Ureter (tissue), 1 donor: ENCODE measurements at regions not wholly inside any gene's neighbourhood (a gene's known extent, or its start where the extent isn't known, plus 50 kb on each side); places are given as distances from the start of the nearest gene placed in this dataset.
"Not testable (repeated sequence)": the region's sequence is repeated elsewhere in the genome, so short reads cannot be mapped to it uniquely, and the experiment has no call there.

ENCODE experiments used
- DNase-seq: peaks from one replicate; pipeline ENCODE4 v3.0.0-alpha.2; 2020; ENCODE audit warnings: low spot score
- donor health status: DM: yes; HTN: yes; CAD: no.

DNA sequence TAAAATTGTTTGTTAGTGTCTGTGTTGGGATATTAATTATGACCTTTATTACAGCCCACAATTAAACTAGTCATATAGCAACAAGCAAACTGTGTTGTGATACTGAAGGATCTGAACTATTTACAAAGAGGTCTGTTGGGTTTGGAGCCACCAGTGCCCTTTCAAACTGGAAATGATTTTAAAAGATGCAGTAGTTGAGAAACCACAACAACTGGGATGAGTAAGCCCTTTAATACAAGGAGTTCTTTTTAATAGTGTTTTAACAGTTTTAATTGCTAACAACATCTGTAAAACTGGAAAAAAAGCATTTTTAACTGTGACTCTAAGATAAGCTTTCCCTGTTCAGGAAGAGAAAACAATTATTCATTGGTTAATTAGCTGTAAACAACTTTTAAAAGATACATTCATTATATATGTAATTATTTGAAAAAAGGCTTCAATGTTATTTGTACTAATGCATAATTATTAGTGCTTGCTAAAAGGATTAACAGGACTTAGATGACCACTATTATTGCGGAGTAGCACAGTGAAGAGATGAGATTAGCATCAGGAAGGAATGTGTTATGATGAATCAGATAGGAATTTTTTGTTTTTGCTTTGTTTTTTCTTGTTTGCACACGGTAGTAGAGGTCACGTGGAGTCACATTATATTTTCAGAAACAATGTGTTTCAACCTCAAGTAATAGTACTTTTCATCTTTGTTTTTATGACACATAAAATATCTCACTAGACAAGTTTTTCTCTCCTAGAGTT lies 392.7 kb upstream of the FANCL start:
- DNase-seq, result no peak

DNA sequence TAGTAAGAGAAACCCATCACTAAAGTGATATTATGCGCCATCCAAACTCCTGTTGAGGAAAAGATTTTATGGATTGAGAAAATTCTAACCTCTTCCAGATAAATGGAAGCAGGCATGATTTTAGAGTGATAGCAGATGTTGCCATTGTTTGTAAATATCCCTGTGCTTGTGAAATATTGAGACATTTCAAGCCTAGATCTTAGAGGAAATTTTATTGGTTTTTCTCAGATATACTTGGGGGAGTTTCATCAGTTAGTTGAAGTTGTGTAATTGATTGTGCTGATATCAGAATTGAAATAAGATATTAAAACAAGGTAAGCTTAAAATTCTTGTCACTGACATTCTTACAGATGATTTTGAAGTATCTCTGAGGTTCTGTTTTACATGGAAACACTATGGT lies 390.9 kb upstream of the FANCL start:
- DNase-seq, result no peak

DNA sequence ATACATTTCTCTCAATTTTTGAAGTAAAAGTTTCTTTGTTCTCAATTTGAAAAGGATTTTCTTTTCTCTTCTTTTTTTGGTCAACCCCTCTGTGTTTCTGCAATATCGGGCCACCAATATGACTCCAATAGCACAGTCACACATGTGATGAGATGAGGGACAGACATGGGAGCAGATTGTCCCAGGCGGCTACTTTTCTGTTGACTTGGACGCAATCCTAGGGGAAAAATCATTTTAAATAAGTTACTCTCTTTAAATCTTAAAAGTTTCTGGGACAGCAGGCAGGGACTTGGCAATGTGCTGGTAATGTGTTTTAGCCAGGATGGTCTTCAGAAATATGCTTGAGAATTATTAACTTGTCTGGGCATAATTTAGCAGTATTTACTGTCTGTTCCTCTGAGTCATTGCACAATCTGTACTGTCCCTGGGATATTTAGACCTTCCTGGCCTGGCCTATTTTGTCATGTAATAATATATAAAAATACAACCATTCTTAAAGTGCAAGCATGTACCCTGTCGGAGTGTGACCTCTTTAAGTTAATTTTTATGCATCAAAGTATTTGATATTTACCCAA lies 388.5 kb upstream of the FANCL start:
- DNase-seq, result no peak

DNA sequence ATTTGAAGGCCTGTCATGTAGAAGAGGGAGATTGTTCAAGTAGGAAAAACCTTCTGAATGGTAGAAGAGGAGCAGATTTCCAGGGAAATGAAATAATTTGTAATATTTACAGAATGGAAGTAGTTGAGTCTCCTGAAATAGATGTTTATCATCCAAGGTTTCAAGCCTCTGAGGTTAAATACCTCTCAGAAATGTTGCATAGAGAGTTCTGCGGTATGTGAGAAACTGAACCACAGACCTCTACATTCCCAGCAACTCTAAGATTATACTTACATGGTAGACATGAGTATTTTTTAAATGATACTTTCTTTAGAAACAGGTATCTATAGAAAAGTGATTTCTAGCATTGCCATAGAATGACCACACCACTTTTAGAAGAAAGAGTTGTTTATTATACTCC lies 379.8 kb upstream of the FANCL start:
- DNase-seq, result no peak

DNA sequence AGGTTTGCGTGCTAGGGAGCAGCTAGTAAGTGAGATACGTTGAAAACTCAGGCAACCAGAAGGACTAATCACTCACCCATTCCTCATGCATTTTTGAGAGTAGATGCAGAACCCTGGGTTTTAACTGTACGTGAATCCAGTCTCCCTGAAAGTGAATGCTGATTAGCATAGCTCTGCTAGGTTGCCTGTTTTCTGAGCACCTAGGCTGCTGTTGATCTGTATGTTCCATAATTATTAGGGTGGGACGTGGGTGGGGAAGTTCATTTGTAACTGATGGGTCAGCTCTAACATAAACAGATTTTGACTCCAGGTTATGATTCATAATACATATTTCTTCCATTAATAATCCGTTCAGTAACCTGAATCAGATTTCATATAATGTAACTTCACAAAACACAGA lies 379.0 kb upstream of the FANCL start:
- no peak for DNase-seq

DNA sequence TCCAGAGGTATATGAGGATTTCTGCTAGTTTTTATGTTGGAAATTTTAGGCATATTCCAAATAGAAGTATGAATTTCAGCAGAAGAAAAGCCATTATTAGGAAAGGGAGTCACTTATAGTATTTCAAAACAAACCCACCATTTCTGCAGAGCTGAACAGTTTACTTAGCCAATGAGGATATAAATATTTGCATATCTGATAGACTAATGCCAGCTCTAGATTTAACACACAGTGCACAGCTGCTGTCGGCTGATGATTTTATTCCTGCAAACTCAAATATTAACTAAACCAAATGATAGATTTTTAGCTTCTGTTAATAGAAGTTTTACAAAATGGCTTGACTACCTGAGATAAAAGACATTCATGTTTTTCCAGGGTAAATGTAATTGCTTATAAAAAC lies 375.8 kb upstream of the FANCL start:
- DNase-seq, result no peak

DNA sequence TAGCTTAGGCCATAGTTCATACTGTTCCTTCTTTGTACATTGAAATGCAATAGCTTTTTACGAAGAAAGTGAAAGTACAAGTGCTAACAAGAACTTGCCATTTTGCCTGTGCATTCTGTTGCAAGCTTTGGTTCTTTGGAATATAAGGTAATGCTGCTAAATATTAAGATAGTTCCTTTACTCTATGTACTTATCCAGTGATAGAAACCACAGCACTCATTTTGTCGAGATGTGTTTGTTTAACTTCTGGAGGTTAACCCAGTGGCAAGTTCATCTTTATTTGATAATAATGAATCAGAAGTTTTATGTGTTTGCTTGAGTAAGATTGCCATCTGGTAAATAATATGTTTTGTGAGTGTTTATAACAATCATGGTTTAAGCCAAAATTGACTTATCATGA lies 373.1 kb upstream of the FANCL start:
- no peak for DNase-seq

DNA sequence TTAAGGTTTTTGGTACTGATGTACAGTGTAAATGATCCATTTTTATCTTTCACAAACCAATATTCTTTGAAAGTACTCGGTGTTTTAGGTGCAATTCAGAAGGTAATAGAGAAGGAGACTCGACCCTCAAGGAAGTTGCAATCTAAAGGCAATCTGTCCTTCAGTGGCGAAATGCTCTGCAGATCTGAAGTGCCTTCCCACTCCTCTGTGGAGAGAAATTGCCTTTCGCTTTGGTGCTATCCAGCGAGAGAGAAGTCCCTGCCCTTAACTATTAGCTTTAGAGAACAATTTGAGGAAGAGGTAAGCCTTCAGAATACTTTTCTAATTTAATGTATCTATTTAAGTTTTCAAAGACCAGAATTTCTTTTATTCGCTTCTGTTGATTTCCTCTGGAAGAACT lies 371.8 kb upstream of the FANCL start:
- no peak for DNase-seq

DNA sequence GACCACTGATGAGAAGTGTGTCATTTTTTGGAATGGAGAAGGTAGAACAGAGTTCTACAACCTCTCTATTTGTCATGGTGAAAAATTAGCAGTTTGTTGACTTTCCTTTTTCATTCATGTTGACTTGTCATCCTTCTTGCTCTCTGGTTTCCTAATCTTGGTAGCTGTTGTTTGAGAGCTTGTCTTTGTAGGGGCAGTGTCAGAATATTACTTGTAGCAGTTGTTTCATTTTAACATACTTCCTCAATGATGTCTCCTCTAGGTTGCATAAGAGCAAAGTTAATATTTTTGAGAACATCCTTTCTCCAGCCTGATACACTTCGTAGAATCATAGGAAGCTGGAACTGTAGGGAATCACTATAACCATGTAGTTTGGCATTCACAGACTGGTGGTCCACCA lies 368.2 kb upstream of the FANCL start:
- no peak for DNase-seq

DNA sequence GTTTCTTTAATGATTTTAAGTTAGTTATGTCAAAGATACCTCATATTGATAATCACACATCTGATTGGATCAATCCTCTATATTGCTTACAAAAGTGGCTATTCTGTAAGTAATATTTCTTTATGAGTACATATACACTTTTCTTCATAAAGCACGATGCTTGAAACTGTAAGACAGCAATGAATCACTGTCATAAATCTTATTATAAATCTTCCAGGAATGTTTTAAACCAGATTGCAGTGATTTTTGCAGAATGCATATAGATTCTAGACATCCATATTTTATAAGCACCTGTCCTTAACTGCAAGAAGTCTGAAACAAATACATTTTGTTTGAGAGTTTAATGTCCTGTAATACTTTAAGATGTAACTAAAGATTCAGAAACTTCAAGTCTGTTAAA lies 367.0 kb upstream of the FANCL start:
- no peak for DNase-seq

DNA sequence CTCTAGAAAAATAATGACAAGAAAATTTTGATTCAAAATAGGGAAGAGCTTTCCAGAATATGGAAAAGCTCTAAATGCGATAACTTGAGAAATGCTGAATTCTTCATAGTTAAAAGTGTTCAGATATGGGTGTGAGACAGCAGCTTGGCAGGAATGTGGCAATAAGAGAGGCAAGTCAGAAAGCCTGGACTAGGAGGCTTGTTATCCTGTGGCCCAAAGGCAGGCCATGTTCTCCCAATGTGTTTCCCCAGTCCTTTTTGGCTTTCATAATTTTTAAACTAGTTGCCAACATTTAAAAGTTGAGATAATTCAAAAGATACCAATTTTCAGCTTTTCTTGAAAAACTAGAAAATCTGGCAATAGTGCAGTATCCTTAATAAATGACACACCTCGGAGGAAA lies 366.3 kb upstream of the FANCL start:
- no peak for DNase-seq

DNA sequence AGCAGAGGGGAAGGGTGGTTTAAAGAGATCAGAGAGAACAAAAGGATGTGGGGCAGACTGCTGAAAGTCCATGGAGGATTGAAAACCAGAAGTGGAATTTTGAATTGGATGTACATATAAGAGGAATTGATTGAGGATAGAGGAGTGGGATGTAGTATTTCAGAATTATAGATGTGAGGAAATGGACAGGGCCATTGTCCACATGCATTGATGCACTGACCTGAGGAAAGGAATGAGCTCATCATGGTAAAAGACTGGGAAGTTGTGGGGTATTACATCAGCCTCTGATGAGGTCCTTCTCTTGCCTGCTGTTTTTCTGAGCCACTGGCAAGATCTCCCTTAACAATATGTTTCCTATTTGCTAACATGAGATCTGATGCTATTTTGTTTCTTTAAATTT lies 365.7 kb upstream of the FANCL start:
- no peak for DNase-seq

DNA sequence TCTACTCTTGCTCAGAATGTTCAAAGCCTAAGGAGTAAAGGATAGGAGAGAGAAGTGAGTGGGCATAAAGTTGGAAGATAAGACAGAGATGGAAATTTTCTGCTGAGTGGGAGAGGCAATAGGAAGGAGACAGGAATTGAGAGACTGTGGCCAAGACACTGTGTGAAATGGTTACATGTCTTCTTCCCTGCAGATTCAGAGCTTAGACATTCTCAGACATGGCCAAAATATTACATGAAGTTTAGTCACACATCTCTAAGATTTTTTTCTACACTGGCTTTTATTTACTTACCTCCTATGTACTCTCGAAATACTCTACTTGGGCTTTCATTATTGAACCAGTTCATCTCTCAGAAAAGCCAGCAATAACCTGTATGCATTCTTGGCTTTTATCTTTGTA lies 363.0 kb upstream of the FANCL start:
- no peak for DNase-seq

DNA sequence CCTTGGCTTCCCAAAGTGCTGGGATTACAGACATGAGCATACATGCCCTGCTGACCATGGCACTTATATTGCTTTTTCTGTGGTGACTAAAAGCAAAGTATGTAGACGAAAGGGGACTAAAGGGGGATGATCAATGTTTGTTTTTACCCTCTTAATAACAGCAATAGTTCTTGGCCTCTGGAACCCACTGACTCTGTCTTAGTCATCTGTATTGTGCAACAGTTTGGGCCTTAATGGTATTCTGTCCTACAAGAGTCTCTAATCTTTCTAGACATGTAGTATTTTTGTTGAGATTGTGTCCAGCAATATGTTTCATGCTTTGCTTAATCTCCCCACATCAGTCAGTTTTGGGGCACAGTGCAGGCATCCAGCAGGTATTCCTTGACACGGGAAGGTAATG lies 359.9 kb upstream of the FANCL start:
- DNase-seq, result no peak

DNA sequence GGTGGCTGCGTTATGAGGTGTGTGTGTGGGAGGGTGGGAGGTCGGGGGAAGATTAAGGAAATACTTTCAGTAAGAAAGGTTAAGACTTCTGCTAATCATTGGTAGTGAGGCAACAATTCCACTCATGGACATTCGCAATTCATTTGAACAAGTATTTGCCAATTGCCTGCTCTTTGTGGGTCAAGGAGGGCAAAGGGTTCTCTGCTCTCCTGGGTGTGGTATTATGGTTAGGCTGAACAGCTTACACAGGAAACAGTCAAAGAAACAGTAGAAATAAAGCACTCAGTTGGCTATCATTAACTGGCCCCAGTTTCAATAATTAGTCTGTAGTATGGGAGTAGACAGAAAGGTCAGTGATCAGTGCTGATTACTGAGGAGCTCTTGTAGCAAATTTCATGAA lies 357.0 kb upstream of the FANCL start:
- no peak for DNase-seq

DNA sequence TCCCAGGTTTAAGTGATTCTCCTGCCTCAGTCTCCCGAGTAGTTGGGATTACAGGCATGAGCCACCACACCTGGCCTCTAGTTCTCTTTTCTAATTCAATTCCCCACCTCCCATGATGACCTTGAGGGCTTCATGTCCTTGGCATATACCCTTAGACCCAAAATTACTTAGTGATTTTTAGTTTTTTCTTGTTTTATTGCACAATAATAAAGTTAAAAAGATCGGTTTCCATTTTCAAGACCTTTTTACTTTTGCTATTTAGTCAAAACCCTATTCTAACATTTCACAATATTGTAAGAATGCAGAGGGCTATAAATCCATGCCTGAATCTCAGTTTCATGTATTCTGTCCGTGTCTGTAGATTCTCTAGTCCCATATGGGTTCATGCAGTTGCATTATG lies 354.6 kb upstream of the FANCL start:
- DNase-seq, result no peak

DNA sequence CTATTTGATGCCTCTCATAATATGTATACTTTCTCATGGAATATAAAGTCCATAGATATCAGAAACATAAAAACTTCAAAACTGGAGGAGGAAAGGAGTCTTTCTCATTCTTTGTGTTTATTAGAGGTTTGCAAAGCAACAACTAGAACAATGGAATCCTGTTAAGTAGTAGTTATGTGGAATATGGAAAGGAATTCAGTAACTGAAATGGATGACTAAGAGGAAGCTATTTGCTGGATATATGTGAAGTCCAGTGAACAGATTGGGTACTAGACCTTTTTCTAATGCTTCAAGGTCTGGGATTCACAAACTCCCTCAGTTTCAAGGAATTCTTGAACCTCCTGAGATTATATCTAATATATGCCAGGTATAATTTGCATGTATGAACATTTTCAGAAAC lies 353.6 kb upstream of the FANCL start:
- DNase-seq, result no peak

DNA sequence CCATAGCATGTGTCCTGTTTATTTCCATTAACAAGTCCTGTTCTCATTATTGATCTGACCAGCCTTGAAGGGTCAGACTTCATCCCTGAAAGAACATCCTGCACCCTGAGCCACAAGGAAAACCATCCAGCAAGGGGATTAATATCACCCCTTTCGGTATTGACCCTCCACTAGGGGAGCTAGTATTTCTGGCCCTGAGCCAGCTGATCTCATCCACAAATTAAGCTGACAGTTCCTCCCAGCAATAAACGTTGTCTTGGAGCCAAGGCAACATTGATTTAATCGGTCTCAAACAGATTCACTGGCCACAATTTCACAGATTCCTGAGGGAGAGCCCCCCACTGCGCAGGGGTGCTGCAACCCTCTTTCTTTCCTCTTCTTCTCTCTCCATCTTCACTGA lies 353.1 kb upstream of the FANCL start:
- DNase-seq, result no peak

DNA sequence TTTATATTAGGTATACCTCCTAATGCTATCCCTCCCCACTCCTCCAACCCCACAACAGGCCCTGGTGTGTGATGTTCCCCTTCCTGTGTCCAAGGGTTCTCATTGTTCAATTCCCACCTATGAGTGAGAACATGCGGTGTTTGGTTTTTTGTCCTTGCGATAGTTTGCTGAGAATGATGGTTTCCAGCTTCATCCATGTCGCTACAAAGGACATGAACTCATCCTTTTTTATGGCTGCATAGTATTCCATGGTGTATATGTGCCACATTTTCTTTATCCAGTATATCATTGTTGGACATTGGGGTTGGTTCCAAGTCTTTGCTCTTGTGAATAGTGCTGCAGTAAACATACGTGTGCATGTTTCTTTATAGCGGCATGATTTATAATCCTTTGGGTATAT lies 345.1 kb upstream of the FANCL start:
- not testable (repeated sequence) for DNase-seq

DNA sequence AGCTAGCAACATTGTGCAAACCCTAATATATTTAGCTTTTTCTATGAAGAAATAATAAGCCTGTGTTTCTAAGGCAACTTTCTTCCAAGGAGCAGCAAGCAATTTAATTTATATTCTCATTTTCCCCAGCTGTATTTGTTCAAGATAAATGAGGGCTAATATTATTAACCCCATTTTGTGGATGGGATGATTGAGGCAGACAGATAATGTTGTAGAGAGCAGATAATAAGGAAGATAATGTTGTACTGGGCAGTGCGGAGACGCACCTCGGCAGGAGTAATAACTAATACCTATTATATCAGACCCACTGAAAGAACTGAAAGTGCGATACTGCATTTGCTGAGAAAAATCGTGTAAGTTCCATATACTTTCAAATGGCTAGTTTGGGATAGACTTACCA lies 344.1 kb upstream of the FANCL start:
- DNase-seq, result no peak

DNA sequence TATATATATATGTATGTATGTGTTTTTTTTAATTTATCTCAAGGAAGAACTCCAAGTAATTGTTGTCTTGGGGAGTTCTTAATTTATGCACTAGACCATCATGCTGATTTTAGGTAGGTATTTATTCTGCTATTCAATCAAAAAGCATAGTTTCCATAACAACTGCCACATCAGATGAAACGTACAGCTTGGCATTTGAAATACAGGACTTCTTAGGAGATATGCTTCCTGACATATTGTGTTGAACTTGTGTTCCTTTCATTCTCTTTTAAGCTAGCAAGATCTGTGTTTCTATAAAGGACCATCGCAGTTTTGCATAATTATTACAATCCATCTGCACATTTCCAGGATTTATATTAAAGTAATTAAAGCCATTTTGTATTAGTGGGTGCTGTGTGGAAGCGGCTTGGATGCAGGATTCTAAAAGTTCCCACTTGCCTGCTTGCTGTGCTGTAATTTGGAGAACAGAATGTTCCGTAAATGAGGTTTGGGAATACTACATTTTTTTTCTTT lies 343.5 kb upstream of the FANCL start:
- DNase-seq, result no peak

DNA sequence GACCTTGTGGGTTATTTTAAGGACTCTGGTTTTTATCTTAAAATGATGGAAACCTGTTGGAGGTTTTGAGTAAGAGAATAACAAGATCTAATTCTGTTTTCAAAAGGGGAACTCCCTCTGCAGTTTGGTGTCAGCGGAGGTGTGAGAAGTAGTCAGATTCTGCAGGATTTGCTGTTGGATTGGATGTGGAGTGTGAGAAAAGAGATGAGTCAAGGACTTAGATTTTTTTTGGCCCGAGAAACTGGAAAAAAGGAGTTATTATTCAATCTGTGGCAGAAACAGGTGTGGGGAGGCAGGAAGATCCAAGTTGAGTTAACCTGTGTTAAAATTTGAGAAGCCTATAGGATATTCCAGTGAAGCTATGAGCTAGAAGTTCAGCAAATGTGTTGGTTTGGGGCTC lies 337.2 kb upstream of the FANCL start:
- DNase-seq, result no peak

DNA sequence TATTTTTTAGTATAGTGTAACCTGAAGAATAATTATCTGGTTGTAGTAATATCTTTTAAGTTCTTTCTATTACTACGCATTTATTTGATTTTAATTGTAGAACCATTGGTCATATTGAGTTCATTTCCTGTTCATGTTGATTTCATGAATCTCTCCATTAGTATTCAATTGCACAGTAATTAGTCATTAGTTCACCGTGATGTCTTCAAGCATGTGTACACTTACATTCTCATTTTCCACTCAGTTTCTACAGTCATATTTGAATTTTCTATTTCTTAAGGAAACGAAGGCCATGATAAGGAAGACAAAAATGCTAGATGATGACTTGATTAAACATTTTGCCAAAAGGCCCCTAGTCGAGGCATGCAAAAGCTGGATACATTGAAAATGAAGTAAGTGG lies 333.7 kb upstream of the FANCL start:
- no peak for DNase-seq

DNA sequence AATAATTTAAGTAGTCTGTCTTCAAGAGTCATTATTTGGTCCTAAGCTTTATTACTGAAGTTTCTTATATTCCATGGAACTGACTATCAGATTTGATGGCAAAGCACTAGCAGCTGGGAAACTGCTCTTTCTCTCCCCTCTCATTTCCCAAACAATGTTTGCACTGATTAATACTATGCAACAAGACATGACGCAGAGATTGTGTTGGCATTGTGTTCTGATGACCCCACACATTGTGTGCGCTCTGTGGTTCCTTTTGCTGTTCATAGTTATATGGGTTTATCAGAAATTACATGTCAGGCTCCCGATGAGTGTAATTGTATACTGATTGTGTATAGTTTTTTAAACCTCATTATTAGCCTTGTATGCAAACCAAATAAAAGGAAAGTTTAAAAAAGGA lies 331.6 kb upstream of the FANCL start:
- no peak for DNase-seq
